ENCODE measurements at regions not wholly inside any gene's neighbourhood (a gene's known extent, or its start where the extent isn't known, plus 50 kb on each side); places are given as distances from the start of the nearest gene placed in this dataset.

- no peak overlapping the region for H3K4me3 ChIP-seq (ENCODE audit: low read depth, low read length)
- H3K36me3 ChIP-seq (ENCODE audit: control insufficient read depth, insufficient read depth, low read length), result no peaks in the 10 kb centered on the region
- no peaks in the 10 kb centered on the region for H3K4me1 ChIP-seq (ENCODE audit: control insufficient read depth, insufficient read depth, low read length)
- H3K9ac ChIP-seq (ENCODE audit: low read length), result no peak overlapping the region
- H3K27ac ChIP-seq (ENCODE audit: low read depth, low read length), result no peak overlapping the region
- H3K9me3 ChIP-seq (ENCODE audit: control insufficient read depth, insufficient read depth, low read depth, low read length), result peaks cover 6% of the 10 kb centered on the region; the same call in 1 of the 2 replicates
- H3K27me3 ChIP-seq (ENCODE audit: control insufficient read depth, insufficient read depth, low read length), result no peaks in the 10 kb centered on the region; the same call in 1 of the 2 replicates
These were observed 367.9 kb downstream of the SOX9 start for GRCh38 chr17:72488555-72489271.

DNA sequence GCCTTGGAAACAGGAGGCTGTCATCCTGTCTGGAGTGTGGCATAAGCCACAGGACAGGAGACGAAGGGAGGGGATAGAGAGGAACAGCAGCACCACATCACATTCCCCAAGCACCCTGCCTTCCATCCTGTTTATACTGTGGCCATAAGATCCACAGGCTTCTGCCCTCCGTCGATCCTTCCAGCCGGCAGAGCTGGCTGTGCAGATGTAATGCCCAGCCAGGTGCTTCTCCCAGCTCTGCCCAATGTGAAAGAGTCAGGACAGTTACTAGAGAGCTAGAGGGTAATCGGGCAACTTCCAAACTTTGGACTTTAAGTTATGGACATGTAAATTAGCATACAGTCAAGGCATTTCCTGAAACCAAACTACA is 368.4 kb downstream of the SOX9 start:
- Histone ChIP-seq H3K27ac (ENCODE audit: low read depth, low read length) (no peak overlapping the region), H3K36me3 (ENCODE audit: control insufficient read depth, insufficient read depth, low read length) (no peaks in the 10 kb centered on the region), H3K9ac (ENCODE audit: low read length) (no peak overlapping the region), H3K27me3 (ENCODE audit: control insufficient read depth, insufficient read depth, low read length) (no peaks in the 10 kb centered on the region; the same call in 1 of the 2 replicates), H3K4me3 (ENCODE audit: low read depth, low read length) (no peak overlapping the region), H3K4me1 (ENCODE audit: control insufficient read depth, insufficient read depth, low read length) (no peaks in the 10 kb centered on the region), H3K9me3 (ENCODE audit: control insufficient read depth, insufficient read depth, low read depth, low read length) (peaks cover 6% of the 10 kb centered on the region; the same call in 1 of the 2 replicates)

- H3K27ac ChIP-seq (ENCODE audit: low read depth, low read length), result no peak overlapping the region
- H3K4me1 ChIP-seq (ENCODE audit: control insufficient read depth, insufficient read depth, low read length), result no peaks in the 10 kb centered on the region
- peaks cover 6% of the 10 kb centered on the region; the same call in 1 of the 2 replicates for H3K9me3 ChIP-seq (ENCODE audit: control insufficient read depth, insufficient read depth, low read depth, low read length)
- no peaks in the 10 kb centered on the region for H3K36me3 ChIP-seq (ENCODE audit: control insufficient read depth, insufficient read depth, low read length)
- H3K9ac ChIP-seq (ENCODE audit: low read length), result no peak overlapping the region
- H3K27me3 ChIP-seq (ENCODE audit: control insufficient read depth, insufficient read depth, low read length), result no peaks in the 10 kb centered on the region; the same call in 1 of the 2 replicates
- H3K4me3 ChIP-seq (ENCODE audit: low read depth, low read length), result no peak overlapping the region
These were observed 370.3 kb downstream of the SOX9 start for GRCh38 chr17:72491102-72491501.

GRCh38 chr17:72492494-72492893 is 371.7 kb downstream of the SOX9 start:
- Histone ChIP-seq H3K36me3 (ENCODE audit: control insufficient read depth, insufficient read depth, low read length) (no peaks in the 10 kb centered on the region), H3K9me3 (ENCODE audit: control insufficient read depth, insufficient read depth, low read depth, low read length) (peaks cover 6% of the 10 kb centered on the region; the same call in 1 of the 2 replicates), H3K27ac (ENCODE audit: low read depth, low read length) (no peak overlapping the region), H3K4me3 (ENCODE audit: low read depth, low read length) (no peak overlapping the region), H3K4me1 (ENCODE audit: control insufficient read depth, insufficient read depth, low read length) (no peaks in the 10 kb centered on the region), H3K27me3 (ENCODE audit: control insufficient read depth, insufficient read depth, low read length) (no peaks in the 10 kb centered on the region; the same call in 1 of the 2 replicates), H3K9ac (ENCODE audit: low read length) (no peak overlapping the region)

DNA sequence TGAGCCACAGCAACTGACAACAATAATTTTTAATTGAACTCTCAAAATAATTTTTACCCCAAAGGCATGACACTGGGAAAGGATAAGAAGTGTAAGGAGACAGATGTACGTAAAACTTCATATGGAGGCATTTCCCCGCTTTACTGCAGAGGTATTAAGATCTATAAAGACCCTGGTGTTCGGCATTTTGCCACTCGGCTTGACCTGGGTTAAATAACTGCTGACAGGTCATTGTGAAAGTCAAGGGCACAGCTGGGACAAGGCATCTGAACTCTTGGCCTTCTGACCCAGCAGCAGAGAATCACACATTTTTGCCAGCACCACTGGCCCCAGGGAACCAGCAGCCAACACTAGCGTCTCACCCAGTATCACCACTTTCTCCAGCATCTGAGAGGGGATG is 372.1 kb downstream of the SOX9 start:
- Histone ChIP-seq H3K27me3 (ENCODE audit: control insufficient read depth, insufficient read depth, low read length) (no peaks in the 10 kb centered on the region; the same call in 1 of the 2 replicates), H3K4me3 (ENCODE audit: low read depth, low read length) (no peak overlapping the region), H3K4me1 (ENCODE audit: control insufficient read depth, insufficient read depth, low read length) (no peaks in the 10 kb centered on the region), H3K36me3 (ENCODE audit: control insufficient read depth, insufficient read depth, low read length) (no peaks in the 10 kb centered on the region), H3K9ac (ENCODE audit: low read length) (no peak overlapping the region), H3K9me3 (ENCODE audit: control insufficient read depth, insufficient read depth, low read depth, low read length) (peaks cover 6% of the 10 kb centered on the region; the same call in 1 of the 2 replicates), H3K27ac (ENCODE audit: low read depth, low read length) (no peak overlapping the region)

DNA sequence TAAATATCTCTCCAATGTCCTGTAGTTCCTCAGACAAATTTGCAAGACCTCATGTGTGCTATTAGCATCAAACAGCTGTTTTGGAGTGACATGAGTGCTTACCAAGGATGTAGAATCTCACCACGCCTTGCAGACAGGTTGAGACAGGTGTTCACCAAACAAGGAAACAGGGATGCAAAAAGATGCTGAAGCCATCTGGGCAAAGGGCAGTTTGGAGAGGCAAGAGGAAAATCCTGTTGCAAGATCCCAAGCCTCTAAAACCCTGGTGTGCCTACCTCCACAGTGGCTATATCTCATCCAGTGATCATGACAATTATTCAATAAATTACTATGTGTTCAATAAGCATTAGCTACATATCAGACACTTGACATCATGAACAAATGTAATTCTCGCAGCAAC is 373.7 kb downstream of the SOX9 start:
- Histone ChIP-seq H3K4me3 (ENCODE audit: low read depth, low read length) (no peak overlapping the region), H3K27ac (ENCODE audit: low read depth, low read length) (no peak overlapping the region), H3K9ac (ENCODE audit: low read length) (no peak overlapping the region), H3K36me3 (ENCODE audit: control insufficient read depth, insufficient read depth, low read length) (no peaks in the 10 kb centered on the region), H3K9me3 (ENCODE audit: control insufficient read depth, insufficient read depth, low read depth, low read length) (peaks cover 6% of the 10 kb centered on the region; the same call in 1 of the 2 replicates), H3K27me3 (ENCODE audit: control insufficient read depth, insufficient read depth, low read length) (no peaks in the 10 kb centered on the region), H3K4me1 (ENCODE audit: control insufficient read depth, insufficient read depth, low read length) (no peaks in the 10 kb centered on the region; the same call in 1 of the 2 replicates)

GRCh38 chr17:72496461-72496860 is 375.6 kb downstream of the SOX9 start:
- peaks cover 4% of the 10 kb centered on the region for H3K4me1 ChIP-seq (ENCODE audit: control insufficient read depth, insufficient read depth, low read length)
- no peak overlapping the region for H3K4me3 ChIP-seq (ENCODE audit: low read depth, low read length)
- no peaks in the 10 kb centered on the region for H3K27me3 ChIP-seq (ENCODE audit: control insufficient read depth, insufficient read depth, low read length)
- no peaks in the 10 kb centered on the region for H3K36me3 ChIP-seq (ENCODE audit: control insufficient read depth, insufficient read depth, low read length)
- no peak overlapping the region for H3K27ac ChIP-seq (ENCODE audit: low read depth, low read length)
- no peak overlapping the region for H3K9ac ChIP-seq (ENCODE audit: low read length)
- H3K9me3 ChIP-seq (ENCODE audit: control insufficient read depth, insufficient read depth, low read depth, low read length), result no peaks in the 10 kb centered on the region

DNA sequence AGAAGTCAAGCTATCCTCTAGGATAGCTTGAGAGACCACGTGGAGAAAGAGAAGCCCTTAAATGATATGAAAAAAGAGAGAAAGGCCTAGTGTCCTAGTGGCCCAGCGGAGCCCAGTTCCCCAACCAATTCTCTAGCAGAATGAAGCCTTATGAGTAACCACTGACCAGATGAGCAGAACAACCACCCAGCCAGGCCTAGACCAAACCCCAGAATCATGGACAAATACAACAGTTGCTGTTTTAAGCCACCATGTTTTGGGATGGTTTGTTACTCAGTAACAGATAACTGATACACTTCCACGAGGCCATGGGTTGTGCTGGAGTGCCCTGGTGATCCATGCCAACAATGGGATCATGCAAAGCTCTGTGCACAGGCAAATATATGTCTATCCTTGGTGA is 377.1 kb downstream of the SOX9 start:
- no peak overlapping the region for H3K9ac ChIP-seq (ENCODE audit: low read length)
- H3K27me3 ChIP-seq (ENCODE audit: control insufficient read depth, insufficient read depth, low read length), result no peaks in the 10 kb centered on the region
- H3K27ac ChIP-seq (ENCODE audit: low read depth, low read length), result no peak overlapping the region
- H3K9me3 ChIP-seq (ENCODE audit: control insufficient read depth, insufficient read depth, low read depth, low read length), result no peaks in the 10 kb centered on the region
- no peaks in the 10 kb centered on the region for H3K36me3 ChIP-seq (ENCODE audit: control insufficient read depth, insufficient read depth, low read length)
- H3K4me1 ChIP-seq (ENCODE audit: control insufficient read depth, insufficient read depth, low read length), result peaks cover 17% of the 10 kb centered on the region
- no peak overlapping the region for H3K4me3 ChIP-seq (ENCODE audit: low read depth, low read length)

- H3K4me3 ChIP-seq (ENCODE audit: low read depth, low read length), result no peak overlapping the region
- H3K4me1 ChIP-seq (ENCODE audit: control insufficient read depth, insufficient read depth, low read length), result peaks cover 17% of the 10 kb centered on the region
- H3K36me3 ChIP-seq (ENCODE audit: control insufficient read depth, insufficient read depth, low read length), result no peaks in the 10 kb centered on the region
- no peak overlapping the region for H3K27ac ChIP-seq (ENCODE audit: low read depth, low read length)
- no peaks in the 10 kb centered on the region for H3K27me3 ChIP-seq (ENCODE audit: control insufficient read depth, insufficient read depth, low read length)
- no peak overlapping the region for H3K9ac ChIP-seq (ENCODE audit: low read length)
- H3K9me3 ChIP-seq (ENCODE audit: control insufficient read depth, insufficient read depth, low read depth, low read length), result no peaks in the 10 kb centered on the region
These were observed 377.8 kb downstream of the SOX9 start for GRCh38 chr17:72498364-72499210.

DNA sequence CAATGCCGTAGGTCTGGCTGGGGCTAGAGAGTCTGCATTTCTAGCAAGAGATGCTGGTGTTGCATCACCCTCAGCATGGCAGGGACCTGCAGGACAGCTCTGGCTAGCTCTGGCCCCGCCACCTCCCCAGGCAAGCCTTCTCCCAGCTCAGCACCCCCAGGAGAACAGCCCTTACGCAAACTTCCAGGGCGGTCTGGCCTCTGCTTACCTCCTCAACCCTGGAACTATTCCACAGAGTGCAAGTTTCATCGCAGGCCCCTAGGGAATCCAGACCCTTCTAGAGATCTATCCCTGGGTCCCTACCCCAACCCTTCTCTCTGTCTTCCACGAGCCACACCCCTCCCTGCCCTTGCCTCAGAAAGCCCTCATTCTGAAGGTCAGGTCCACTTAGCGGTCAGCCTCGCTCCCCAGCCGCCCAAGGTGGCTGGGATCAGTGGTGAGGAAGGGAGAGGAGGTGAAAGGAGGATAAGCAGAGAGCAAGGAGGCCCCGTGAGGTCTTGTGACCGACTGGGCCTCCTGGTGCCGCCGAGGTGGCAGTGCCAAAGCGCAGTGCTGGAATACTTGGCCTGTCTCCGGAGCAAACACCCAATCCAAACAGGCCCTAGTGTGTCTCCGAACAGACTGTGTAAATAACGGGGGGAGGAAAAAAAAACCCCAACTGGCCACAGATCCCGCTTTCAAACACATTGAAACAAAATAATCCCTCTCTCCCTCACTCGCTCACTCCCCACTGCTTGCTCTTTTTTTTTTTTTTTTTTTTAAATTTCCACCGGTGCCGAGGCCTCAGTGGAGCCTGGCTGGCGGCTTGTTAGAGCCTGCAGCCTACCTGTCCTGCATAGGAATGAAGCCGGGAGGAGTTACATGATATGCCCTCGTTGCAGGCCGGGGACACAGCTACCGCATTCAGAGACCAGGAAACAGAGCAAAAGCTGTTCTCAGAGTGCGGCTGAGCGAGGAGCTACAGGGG is 380.9 kb downstream of the SOX9 start:
- Histone ChIP-seq H3K36me3 (ENCODE audit: control insufficient read depth, insufficient read depth, low read length) (no peaks in the 10 kb centered on the region), H3K4me1 (ENCODE audit: control insufficient read depth, insufficient read depth, low read length) (peaks cover 17% of the 10 kb centered on the region), H3K27ac (ENCODE audit: low read depth, low read length) (no peak overlapping the region), H3K27me3 (ENCODE audit: control insufficient read depth, insufficient read depth, low read length) (no peaks in the 10 kb centered on the region), H3K4me3 (ENCODE audit: low read depth, low read length) (no peak overlapping the region), H3K9me3 (ENCODE audit: control insufficient read depth, insufficient read depth, low read depth, low read length) (peaks cover 6% of the 10 kb centered on the region; the same call in 1 of the 2 replicates), H3K9ac (ENCODE audit: low read length) (no peak overlapping the region)

Measured in HUES6 (cell line).